H9 (cell line): ENCODE measurements at regions not wholly inside any gene's neighbourhood (a gene's known extent, or its start where the extent isn't known, plus 50 kb on each side); places are given as distances from the start of the nearest gene placed in this dataset.
"Not testable (repeated sequence)": the region's sequence is repeated elsewhere in the genome, so short reads cannot be mapped to it uniquely, and the experiment has no call there.

ENCODE experiments used
- DNase-seq: peaks from one replicate; pipeline ENCODE4 v3.0.0-alpha.2; 2017
- H2AFZ ChIP-seq: one replicate; pipeline ENCODE4 v1.6.1; 2013; ENCODE audit warnings: mild to moderate bottlenecking, low read length, control low read depth, moderate library complexity
- H2AK5ac ChIP-seq: 2 replicates; pipeline ENCODE4 v1.6.1; 2013; ENCODE audit warnings: low read length, control low read depth, mixed read lengths; ENCODE audit not compliant: insufficient read length
- H2BK120ac ChIP-seq: one replicate; pipeline ENCODE4 v1.6.1; 2013; ENCODE audit warnings: low read depth, mild to moderate bottlenecking, low read length, control low read depth, inconsistent platforms; ENCODE audit not compliant: poor library complexity, severe bottlenecking
- H2BK12ac ChIP-seq: 2 replicates; pipeline ENCODE4 v1.6.1; 2013; ENCODE audit warnings: low read length, control low read depth, mixed read lengths, low read depth; ENCODE audit not compliant: insufficient read length
- H2BK15ac ChIP-seq: 2 replicates; pipeline ENCODE4 v1.6.1; 2013; ENCODE audit warnings: low read depth, low read length, control low read depth
- H2BK20ac ChIP-seq: one replicate; pipeline ENCODE4 v1.6.1; 2013; ENCODE audit warnings: low read depth, mild to moderate bottlenecking, low read length, control low read depth, inconsistent platforms; ENCODE audit not compliant: poor library complexity, severe bottlenecking
- H2BK5ac ChIP-seq: 2 replicates; pipeline ENCODE4 v1.6.1; 2013; ENCODE audit warnings: low read length, control low read depth, mixed read lengths; ENCODE audit not compliant: insufficient read length
- H3K14ac ChIP-seq: 2 replicates; pipeline ENCODE4 v1.6.1; 2013; ENCODE audit warnings: low read length, control low read depth; ENCODE audit not compliant: insufficient read depth
- H3K18ac ChIP-seq: 2 replicates; pipeline ENCODE4 v1.6.1; 2013; ENCODE audit warnings: low read depth, mild to moderate bottlenecking, mixed read lengths, low read length, control low read depth; ENCODE audit not compliant: insufficient read length
- H3K23ac ChIP-seq: 2 replicates; pipeline ENCODE4 v1.6.1; 2013; ENCODE audit warnings: low read length, control low read depth, mixed read lengths, low read depth; ENCODE audit not compliant: insufficient read length
- H3K23me2 ChIP-seq: 2 replicates; pipeline ENCODE4 v1.6.1; 2013; ENCODE audit warnings: low read depth, mild to moderate bottlenecking, mixed read lengths, low read length, control low read depth; ENCODE audit not compliant: insufficient read length, poor library complexity, severe bottlenecking
- H3K27ac ChIP-seq: 2 replicates; pipeline ENCODE4 v1.5.1; 2013; ENCODE audit warnings: low read length, control low read depth, mixed read lengths, low read depth; ENCODE audit not compliant: insufficient read length
- H3K27me3 ChIP-seq: 2 replicates; pipeline ENCODE4 v1.6.1; 2013; ENCODE audit warnings: low read length, control low read depth, inconsistent platforms; ENCODE audit not compliant: insufficient read depth
- H3K4ac ChIP-seq: 2 replicates; pipeline ENCODE4 v1.6.1; 2013; ENCODE audit warnings: low read depth, mild to moderate bottlenecking, control low read depth, inconsistent platforms, low read length, moderate library complexity
- H3K4me1 ChIP-seq: 2 replicates; pipeline ENCODE4 v1.6.1; 2013; ENCODE audit warnings: low read length, control low read depth, inconsistent platforms; ENCODE audit not compliant: insufficient read depth
- H3K4me2 ChIP-seq: 2 replicates; pipeline ENCODE4 v1.6.1; 2013; ENCODE audit warnings: low read length, control low read depth, mixed read lengths; ENCODE audit not compliant: insufficient read length, insufficient read depth
- H3K56ac ChIP-seq: 2 replicates; pipeline ENCODE4 v1.6.1; 2013; ENCODE audit warnings: low read depth, mild to moderate bottlenecking, mixed read lengths, low read length, control low read depth; ENCODE audit not compliant: insufficient read length
- H3K79me1 ChIP-seq: 2 replicates; pipeline ENCODE4 v1.6.1; 2013; ENCODE audit warnings: low read depth, mild to moderate bottlenecking, moderate library complexity, low read length, control low read depth, inconsistent platforms; ENCODE audit not compliant: insufficient read depth, poor library complexity, severe bottlenecking
- H3K79me2 ChIP-seq: 2 replicates; pipeline ENCODE4 v1.6.1; 2013; ENCODE audit warnings: low read length, control low read depth, inconsistent platforms; ENCODE audit not compliant: insufficient read depth
- H3K9ac ChIP-seq: 2 replicates; pipeline ENCODE4 v1.6.1; 2013; ENCODE audit warnings: low read length, control low read depth, mixed read lengths; ENCODE audit not compliant: insufficient read length; ENCODE audit errors: extremely low read depth
- H3K9me3 ChIP-seq: one replicate; pipeline ENCODE4 v1.6.1; 2013; ENCODE audit warnings: low read depth, low read length, inconsistent platforms; ENCODE audit not compliant: control insufficient read depth
- H3T11ph ChIP-seq: one replicate; pipeline ENCODE4 v1.6.1; 2013; ENCODE audit warnings: mild to moderate bottlenecking, low read length, control low read depth, inconsistent platforms
- H4K20me1 ChIP-seq: one replicate; pipeline ENCODE4 v1.6.1; 2013; ENCODE audit not compliant: control insufficient read depth, insufficient read length, insufficient read depth
- H4K5ac ChIP-seq: 2 replicates; pipeline ENCODE4 v1.6.1; 2013; ENCODE audit warnings: low read depth, mild to moderate bottlenecking, mixed read lengths, low read length, control low read depth; ENCODE audit not compliant: insufficient read length
- H4K8ac ChIP-seq: replicated peaks from 2 replicates; pipeline ENCODE4 v1.6.1; 2013; ENCODE audit warnings: low read length, control low read depth, mixed read lengths, low read depth; ENCODE audit not compliant: insufficient read length
- H4K91ac ChIP-seq: 2 replicates; pipeline ENCODE4 v1.6.1; 2013; ENCODE audit warnings: low read depth, mild to moderate bottlenecking, moderate library complexity, mixed read lengths, low read length, control low read depth; ENCODE audit not compliant: insufficient read length
- H3K27ac Mint-ChIP-seq, 3 experiments: 2 replicates in 2 of 3; 3 replicates in 1 of 3; pipeline ENCODE4 v1.8.0; 2020 to 2021; ENCODE audit warnings: mixed read lengths in 3 of 3, mild to moderate bottlenecking in 1 of 3, moderate library complexity in 1 of 3
- H3K27me3 Mint-ChIP-seq: 2 replicates; pipeline ENCODE4 v1.8.0; 2021; ENCODE audit warnings: low read depth, mild to moderate bottlenecking, moderate library complexity, mixed read lengths
- H3K36me3 Mint-ChIP-seq, 3 experiments: 2 replicates in 2 of 3; 3 replicates in 1 of 3; pipeline ENCODE4 v1.8.0; 2020 to 2021; ENCODE audit warnings: low read depth in 3 of 3, mixed read lengths in 3 of 3; ENCODE audit not compliant: insufficient read depth in 1 of 3
- H3K4me1 Mint-ChIP-seq, 2 experiments: 2 replicates each; pipeline ENCODE4 v1.8.0; 2020; ENCODE audit warnings: mixed read lengths in 2 of 2
- H3K4me3 Mint-ChIP-seq, 2 experiments: 2 replicates in 1 of 2; 3 replicates in 1 of 2; pipeline ENCODE4 v1.8.0; 2020 to 2021; ENCODE audit warnings: mild to moderate bottlenecking in 2 of 2, mixed read lengths in 2 of 2, moderate library complexity in 1 of 2
- H3K9me3 Mint-ChIP-seq, 2 experiments: 2 replicates in 1 of 2; 3 replicates in 1 of 2; pipeline ENCODE4 v1.8.0; 2020; ENCODE audit warnings: mild to moderate bottlenecking in 2 of 2, mixed read lengths in 2 of 2, moderate library complexity in 1 of 2
- CTCF ChIP-seq: fragments of 200-600 bp; sonication (generic); conservative IDR thresholded peaks from 3 replicates; pipeline ENCODE4 v1.8.0; 2021; ENCODE audit warnings: antibody characterized with exemption, mild to moderate bottlenecking
- WGBS: extraction: QIAGEN DNeasy Blood & Tissue Kit; methylation state at CpG from one replicate; pipeline ENCODE4 v1.1.7; 2013; ENCODE audit warnings: missing lambda C conversion rate, low lambda C conversion rate, mixed read lengths; ENCODE audit not compliant: insufficient read length; ENCODE audit errors: extremely low coverage; 5-methylcytosine and 5-hydroxymethylcytosine counted together

- H2AFZ ChIP-seq, result no peak overlapping the region
Observed at GRCh38 chr20:39736434-39737327, 774.5 kb downstream of the DHX35 start.

GRCh38 chr20:39725513-39725912 is 763.4 kb downstream of the DHX35 start:
- not testable (repeated sequence) for H2AFZ ChIP-seq, H3K4me1 ChIP-seq, H2BK12ac ChIP-seq, H3T11ph ChIP-seq, H4K5ac ChIP-seq, H3K27me3 Mint-ChIP-seq, H2BK15ac ChIP-seq, H3K4me3 Mint-ChIP-seq, H4K20me1 ChIP-seq, H4K8ac ChIP-seq, DNase-seq, H3K79me1 ChIP-seq, H3K23ac ChIP-seq, H2AK5ac ChIP-seq, H3K27me3 ChIP-seq, H2BK120ac ChIP-seq, H3K79me2 ChIP-seq, H3K18ac ChIP-seq, H3K4ac ChIP-seq, H3K9ac ChIP-seq, H3K4me2 ChIP-seq, H3K23me2 ChIP-seq, H3K27ac ChIP-seq, H2BK20ac ChIP-seq, H3K27ac Mint-ChIP-seq, H4K91ac ChIP-seq, H2BK5ac ChIP-seq, H3K56ac ChIP-seq, H3K9me3 ChIP-seq, H3K14ac ChIP-seq
- Mint-ChIP-seq H3K9me3 (peaks cover 50 to 61% of the 10 kb centered on the region in 2 experiments), H3K4me1 (peaks cover 6 to 11% of the 10 kb centered on the region in 2 experiments), H3K36me3 (peaks cover 12 to 46% (median 12%) of the 10 kb centered on the region in 3 experiments; a peak in 6 of 7 replicates)
- WGBS, result no CpG with 5 or more reads among the region's 6 CpGs

More at GRCh38 chr20:39736434-39737327, 774.5 kb downstream of the DHX35 start:
- Histone ChIP-seq H2BK12ac (no peak overlapping the region), H3K23me2 (no peaks in the 10 kb centered on the region), H2BK20ac (no peak overlapping the region), H4K91ac (no peak overlapping the region), H3K27me3 (no peaks in the 10 kb centered on the region), H2BK15ac (no peak overlapping the region), H3K14ac (no peak overlapping the region), H3K79me2 (no peaks in the 10 kb centered on the region), H4K20me1 (no peaks in the 10 kb centered on the region), H3K9ac (no peak overlapping the region), H3K27ac (no peak overlapping the region), H3K4ac (no peak overlapping the region), H3K4me1 (no peaks in the 10 kb centered on the region), H2AK5ac (no peak overlapping the region), H2BK5ac (no peak overlapping the region), H3K23ac (no peak overlapping the region), H3K18ac (peak overlapping the region; percentile 60), H2BK120ac (no peak overlapping the region), H4K8ac (no peak overlapping the region), H3K4me2 (no peak overlapping the region), H4K5ac (no peak overlapping the region), H3K79me1 (no peaks in the 10 kb centered on the region), H3K56ac (no peak overlapping the region), H3T11ph (no peak overlapping the region), H3K9me3 (no peaks in the 10 kb centered on the region)
- Mint-ChIP-seq H3K27ac (no peak overlapping the region; a peak in 1 of 7 replicates), H3K36me3 (peaks cover 0 to 7% (median 0%) of the 10 kb centered on the region in 3 experiments; a peak in 4 of 7 replicates), H3K27me3 (no peaks in the 10 kb centered on the region), H3K4me3 (no peak overlapping the region), H3K9me3 (peaks cover 10 to 11% of the 10 kb centered on the region in 2 experiments), H3K4me1 (0 out of 4 replicates have a peak, but pooled peaks cover 0 to 2% of the 10 kb centered on the region in 2 experiments)
- no peak for TF ChIP-seq CTCF
- DNase-seq, result no peak
- no CpG with 5 or more reads among the region's 6 CpGs for WGBS
